Stimulated activated CD4-positive, alpha-beta T cell treated with anti-CD3 and anti-CD28 coated beads, TNF-alpha, amount 100 ng/mL, for 4 hours (primary cell): ENCODE measurements at regions not wholly inside any gene's neighbourhood (a gene's known extent, or its start where the extent isn't known, plus 50 kb on each side); places are given as distances from the start of the nearest gene placed in this dataset.
"Not testable (repeated sequence)": the region's sequence is repeated elsewhere in the genome, so short reads cannot be mapped to it uniquely, and the experiment has no call there.

Experiments
- DNase-seq, 3 experiments: peaks; one replicate each; pipeline ENCODE4 v3.0.0-alpha.2; 2020; ENCODE audit warnings: low read depth in 3 of 3

GRCh38 chr10:90119631-90120280, 418.4 kb downstream of the KIF20B start:
- DNase-seq: not testable (repeated sequence)

GRCh38 chr10:90125456-90126255, 424.3 kb downstream of the KIF20B start:
- no peak for DNase-seq

GRCh38 chr10:90126256-90126595, 424.8 kb downstream of the KIF20B start:
- DNase-seq: no peak

GRCh38 chr10:90130321-90131086, 429.1 kb downstream of the KIF20B start:
- DNase-seq: no peak

GRCh38 chr10:90133606-90134005, 432.2 kb downstream of the KIF20B start:
- no peak for DNase-seq

- DNase-seq: no peak
Observed at GRCh38 chr10:90136731-90137316, 435.4 kb downstream of the KIF20B start.

- no peak for DNase-seq
Observed at GRCh38 chr10:90138844-90139243, 437.5 kb downstream of the KIF20B start.

- no peak for DNase-seq
Observed at GRCh38 chr10:90141791-90142190, 440.4 kb downstream of the KIF20B start.

GRCh38 chr10:90143937-90144336, 442.5 kb downstream of the KIF20B start:
- DNase-seq: no peak

- DNase-seq: no peak
Observed at GRCh38 chr10:90148116-90148855, 446.9 kb downstream of the KIF20B start.

- no peak for DNase-seq
Observed at GRCh38 chr10:90149563-90149962, 448.2 kb downstream of the KIF20B start.

GRCh38 chr10:90162271-90162853, 461.0 kb downstream of the KIF20B start:
- DNase-seq: no peak

GRCh38 chr10:90167174-90168064, 466.0 kb downstream of the KIF20B start:
- DNase-seq: no peak

- no peak for DNase-seq
Observed at GRCh38 chr10:90168244-90168643, 466.9 kb downstream of the KIF20B start.

GRCh38 chr10:90171014-90171722, 469.8 kb downstream of the KIF20B start:
- no peak for DNase-seq

- DNase-seq: no peak
Observed at GRCh38 chr10:90174531-90174930, 473.1 kb downstream of the KIF20B start.

GRCh38 chr10:90175161-90175681, 473.8 kb downstream of the KIF20B start:
- DNase-seq: no peak

- no peak for DNase-seq
Observed at GRCh38 chr10:90179696-90180407, 478.5 kb downstream of the KIF20B start.
